ENCODE measurements at regions not wholly inside any gene's neighbourhood (a gene's known extent, or its start where the extent isn't known, plus 50 kb on each side); places are given as distances from the start of the nearest gene placed in this dataset.

- H3K36me3 Mint-ChIP-seq = no peaks in the 10 kb centered on the region
- ChIA-PET CTCF (no interaction called here), POLR2A (no interaction called here)
- no peaks in the 10 kb centered on the region for H3K4me1 Mint-ChIP-seq (ENCODE audit: low read depth)
- no peak overlapping the region for H3K4me3 Mint-ChIP-seq
- H3K27ac Mint-ChIP-seq = no peak overlapping the region
- no peaks in the 10 kb centered on the region for H3K27me3 Mint-ChIP-seq
- peaks cover 6% of the 10 kb centered on the region for H3K9me3 Mint-ChIP-seq
- no peak for DNase-seq
- intact Hi-C loops (cut with micrococcal nuclease) = no loop called here
Observed at GRCh38 chr18:71994273-71994672, 549.9 kb downstream of the CBLN2 start.

GRCh38 chr18:71989616-71990015 lies 554.5 kb downstream of the CBLN2 start:
- intact Hi-C loops (cut with micrococcal nuclease) = no loop called here
- no peaks in the 10 kb centered on the region for H3K4me1 Mint-ChIP-seq (ENCODE audit: low read depth)
- no peak for DNase-seq
- no peaks in the 10 kb centered on the region for H3K36me3 Mint-ChIP-seq
- H3K9me3 Mint-ChIP-seq = peaks cover 9% of the 10 kb centered on the region
- H3K27ac Mint-ChIP-seq = no peak overlapping the region
- H3K27me3 Mint-ChIP-seq = no peaks in the 10 kb centered on the region
- H3K4me3 Mint-ChIP-seq = no peak overlapping the region
- ChIA-PET CTCF (no interaction called here), POLR2A (no interaction called here)

GRCh38 chr18:71986351-71987050 lies 557.6 kb downstream of the CBLN2 start:
- Mint-ChIP-seq H3K4me3 (no peak overlapping the region), H3K36me3 (no peaks in the 10 kb centered on the region), H3K27me3 (no peaks in the 10 kb centered on the region), H3K27ac (no peak overlapping the region), H3K9me3 (peaks cover 14% of the 10 kb centered on the region), H3K4me1 (ENCODE audit: low read depth) (no peaks in the 10 kb centered on the region)
- DNase-seq = no peak
- POLR2A ChIA-PET = no interaction called here
- intact Hi-C loops (cut with micrococcal nuclease) = no loop called here
- CTCF ChIA-PET = no interaction called here

GRCh38 chr18:71976744-71977143 lies 567.4 kb downstream of the CBLN2 start:
- POLR2A ChIA-PET = no interaction called here
- intact Hi-C loops (cut with micrococcal nuclease) = no loop called here
- H3K27me3 Mint-ChIP-seq = no peaks in the 10 kb centered on the region
- no peak overlapping the region for H3K27ac Mint-ChIP-seq
- no peaks in the 10 kb centered on the region for H3K4me1 Mint-ChIP-seq (ENCODE audit: low read depth)
- no peak overlapping the region for H3K4me3 Mint-ChIP-seq
- CTCF ChIA-PET = no interaction called here
- DNase-seq = no peak
- peaks cover 4% of the 10 kb centered on the region for H3K9me3 Mint-ChIP-seq
- H3K36me3 Mint-ChIP-seq = no peaks in the 10 kb centered on the region

GRCh38 chr18:71966791-71967190 lies 577.4 kb downstream of the CBLN2 start:
- DNase-seq = no peak
- Mint-ChIP-seq H3K4me3 (no peak overlapping the region), H3K36me3 (no peaks in the 10 kb centered on the region), H3K27me3 (no peaks in the 10 kb centered on the region), H3K9me3 (peaks cover 17% of the 10 kb centered on the region), H3K4me1 (ENCODE audit: low read depth) (no peaks in the 10 kb centered on the region), H3K27ac (no peak overlapping the region)
- intact Hi-C loops (cut with micrococcal nuclease) = no loop called here
- ChIA-PET POLR2A (no interaction called here), CTCF (no interaction called here)

GRCh38 chr18:71958605-71959004 lies 585.5 kb downstream of the CBLN2 start:
- ChIA-PET POLR2A (no interaction called here), CTCF (no interaction called here)
- H3K4me1 Mint-ChIP-seq (ENCODE audit: low read depth) = no peaks in the 10 kb centered on the region
- intact Hi-C loops (cut with micrococcal nuclease) = no loop called here
- H3K27me3 Mint-ChIP-seq = no peaks in the 10 kb centered on the region
- peaks cover 13% of the 10 kb centered on the region for H3K9me3 Mint-ChIP-seq
- no peak for DNase-seq
- H3K4me3 Mint-ChIP-seq = no peak overlapping the region
- no peak overlapping the region for H3K27ac Mint-ChIP-seq
- H3K36me3 Mint-ChIP-seq = no peaks in the 10 kb centered on the region

GRCh38 chr18:71951001-71951400 lies 593.1 kb downstream of the CBLN2 start:
- Mint-ChIP-seq H3K36me3 (no peaks in the 10 kb centered on the region), H3K27me3 (no peaks in the 10 kb centered on the region), H3K4me1 (ENCODE audit: low read depth) (no peaks in the 10 kb centered on the region), H3K9me3 (peaks cover 3% of the 10 kb centered on the region), H3K27ac (no peak overlapping the region), H3K4me3 (no peak overlapping the region)
- CTCF ChIA-PET = no interaction called here
- DNase-seq = no peak
- intact Hi-C loops (cut with micrococcal nuclease) = no loop called here
- POLR2A ChIA-PET = no interaction called here

GRCh38 chr18:71942433-71942832 lies 601.7 kb downstream of the CBLN2 start:
- no peaks in the 10 kb centered on the region for H3K4me1 Mint-ChIP-seq (ENCODE audit: low read depth)

GRCh38 chr18:71939483-71939882 lies 604.7 kb downstream of the CBLN2 start:
- intact Hi-C loops (cut with micrococcal nuclease) = no loop called here
- Mint-ChIP-seq H3K4me1 (ENCODE audit: low read depth) (no peaks in the 10 kb centered on the region), H3K27ac (no peak overlapping the region), H3K9me3 (peaks cover 2% of the 10 kb centered on the region), H3K36me3 (no peaks in the 10 kb centered on the region), H3K4me3 (no peak overlapping the region), H3K27me3 (no peaks in the 10 kb centered on the region)
- CTCF ChIA-PET = no interaction called here
- POLR2A ChIA-PET = no interaction called here
- no peak for DNase-seq

More at GRCh38 chr18:71942433-71942832, 601.7 kb downstream of the CBLN2 start:
- no peaks in the 10 kb centered on the region for H3K9me3 Mint-ChIP-seq
- no peak overlapping the region for H3K4me3 Mint-ChIP-seq
- no peaks in the 10 kb centered on the region for H3K27me3 Mint-ChIP-seq
- no peaks in the 10 kb centered on the region for H3K36me3 Mint-ChIP-seq
- no peak for DNase-seq
- ChIA-PET POLR2A (no interaction called here), CTCF (no interaction called here)
- intact Hi-C loops (cut with micrococcal nuclease) = no loop called here
- no peak overlapping the region for H3K27ac Mint-ChIP-seq

GRCh38 chr18:71936744-71937143 lies 607.4 kb downstream of the CBLN2 start:
- intact Hi-C loops (cut with micrococcal nuclease) = no loop called here

GRCh38 chr18:71919211-71919610 lies 624.9 kb downstream of the CBLN2 start:
- Mint-ChIP-seq H3K4me3 (no peak overlapping the region), H3K4me1 (ENCODE audit: low read depth) (no peaks in the 10 kb centered on the region), H3K27me3 (no peaks in the 10 kb centered on the region), H3K36me3 (no peaks in the 10 kb centered on the region), H3K27ac (no peak overlapping the region), H3K9me3 (peaks cover 19% of the 10 kb centered on the region)
- intact Hi-C loops (cut with micrococcal nuclease) = no loop called here
- no peak for DNase-seq
- ChIA-PET CTCF (no interaction called here), POLR2A (no interaction called here)

More at GRCh38 chr18:71936744-71937143, 607.4 kb downstream of the CBLN2 start:
- Mint-ChIP-seq H3K4me3 (no peak overlapping the region), H3K27me3 (no peaks in the 10 kb centered on the region), H3K9me3 (peaks cover 2% of the 10 kb centered on the region), H3K36me3 (no peaks in the 10 kb centered on the region), H3K27ac (no peak overlapping the region), H3K4me1 (ENCODE audit: low read depth) (no peaks in the 10 kb centered on the region)
- ChIA-PET CTCF (no interaction called here), POLR2A (no interaction called here)
- no peak for DNase-seq

GRCh38 chr18:71913641-71914040 lies 630.5 kb downstream of the CBLN2 start:
- no peak for DNase-seq
- intact Hi-C loops (cut with micrococcal nuclease) = no loop called here
- POLR2A ChIA-PET = no interaction called here
- Mint-ChIP-seq H3K27me3 (no peaks in the 10 kb centered on the region), H3K4me1 (ENCODE audit: low read depth) (no peaks in the 10 kb centered on the region), H3K36me3 (no peaks in the 10 kb centered on the region), H3K9me3 (no peaks in the 10 kb centered on the region), H3K27ac (no peak overlapping the region), H3K4me3 (no peak overlapping the region)
- CTCF ChIA-PET = no interaction called here

- Mint-ChIP-seq H3K27ac (no peak overlapping the region), H3K36me3 (no peaks in the 10 kb centered on the region), H3K4me3 (no peak overlapping the region), H3K4me1 (ENCODE audit: low read depth) (no peaks in the 10 kb centered on the region), H3K9me3 (peaks cover 4% of the 10 kb centered on the region), H3K27me3 (no peaks in the 10 kb centered on the region)
- no peak for DNase-seq
- intact Hi-C loops (cut with micrococcal nuclease) = no loop called here
- ChIA-PET POLR2A (no interaction called here), CTCF (no interaction called here)
Observed at GRCh38 chr18:71902482-71902881, 641.7 kb downstream of the CBLN2 start.

Data from activated CD4-positive, alpha-beta memory T cell treated with anti-CD3 and anti-CD28 coated beads for 36 hours (primary cell).